Neural cell (in vitro differentiated cells): ENCODE measurements at regions not wholly inside any gene's neighbourhood (a gene's known extent, or its start where the extent isn't known, plus 50 kb on each side); places are given as distances from the start of the nearest gene placed in this dataset.
"Not testable (repeated sequence)": the region's sequence is repeated elsewhere in the genome, so short reads cannot be mapped to it uniquely, and the experiment has no call there.

ENCODE experiments used
- EP300 ChIP-seq: fragments of 450-650 bp; conservative IDR thresholded peaks from 2 replicates; pipeline ENCODE4 v1.6.1; 2014; ENCODE audit warnings: antibody characterized with exemption, mild to moderate bottlenecking, moderate library complexity; ENCODE audit not compliant: poor library complexity, severe bottlenecking
- MXI1 ChIP-seq: fragments of 450-650 bp; conservative IDR thresholded peaks from 2 replicates; pipeline ENCODE4 v1.6.1; 2014; ENCODE audit warnings: antibody characterized with exemption, mild to moderate bottlenecking; ENCODE audit not compliant: poor library complexity, severe bottlenecking
- POLR2AphosphoS5 ChIP-seq: IDR thresholded peaks from 2 replicates; pipeline ENCODE4 v1.6.1; 2012
- TF ChIP-seq, protein P1 (sequence below): fragments of 450-650 bp; IDR thresholded peaks from 2 replicates; pipeline ENCODE4 v1.5.1; 2014; ENCODE audit warnings: antibody characterized with exemption, mild to moderate bottlenecking, moderate library complexity; ENCODE audit not compliant: poor library complexity, severe bottlenecking

DNA sequence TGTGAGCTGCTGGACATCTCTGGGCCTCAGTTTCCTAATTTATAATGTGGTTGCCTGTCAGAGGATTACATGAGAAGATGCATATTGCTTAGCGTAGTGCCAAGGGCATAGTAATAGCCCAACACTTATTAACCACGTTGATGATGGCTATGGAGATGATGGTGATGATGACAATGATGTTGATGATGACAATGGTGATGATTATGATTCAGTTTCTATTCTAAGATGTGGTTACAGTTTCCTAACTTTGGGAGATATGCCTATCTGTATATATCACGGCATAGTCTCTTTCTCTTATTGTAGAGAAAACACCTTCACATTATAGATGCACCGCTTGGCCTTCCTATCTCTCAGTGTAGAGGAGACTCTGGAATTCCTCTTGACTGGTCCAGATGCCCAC, 311.9 kb upstream of the PLGLB2 start:
- TF ChIP-seq, protein P1, sequence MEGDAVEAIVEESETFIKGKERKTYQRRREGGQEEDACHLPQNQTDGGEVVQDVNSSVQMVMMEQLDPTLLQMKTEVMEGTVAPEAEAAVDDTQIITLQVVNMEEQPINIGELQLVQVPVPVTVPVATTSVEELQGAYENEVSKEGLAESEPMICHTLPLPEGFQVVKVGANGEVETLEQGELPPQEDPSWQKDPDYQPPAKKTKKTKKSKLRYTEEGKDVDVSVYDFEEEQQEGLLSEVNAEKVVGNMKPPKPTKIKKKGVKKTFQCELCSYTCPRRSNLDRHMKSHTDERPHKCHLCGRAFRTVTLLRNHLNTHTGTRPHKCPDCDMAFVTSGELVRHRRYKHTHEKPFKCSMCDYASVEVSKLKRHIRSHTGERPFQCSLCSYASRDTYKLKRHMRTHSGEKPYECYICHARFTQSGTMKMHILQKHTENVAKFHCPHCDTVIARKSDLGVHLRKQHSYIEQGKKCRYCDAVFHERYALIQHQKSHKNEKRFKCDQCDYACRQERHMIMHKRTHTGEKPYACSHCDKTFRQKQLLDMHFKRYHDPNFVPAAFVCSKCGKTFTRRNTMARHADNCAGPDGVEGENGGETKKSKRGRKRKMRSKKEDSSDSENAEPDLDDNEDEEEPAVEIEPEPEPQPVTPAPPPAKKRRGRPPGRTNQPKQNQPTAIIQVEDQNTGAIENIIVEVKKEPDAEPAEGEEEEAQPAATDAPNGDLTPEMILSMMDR, result not testable (repeated sequence)
- TF ChIP-seq POLR2AphosphoS5, EP300, MXI1: not testable (repeated sequence)
